T1000 (cell line): ENCODE measurements at regions not wholly inside any gene's neighbourhood (a gene's known extent, or its start where the extent isn't known, plus 50 kb on each side); places are given as distances from the start of the nearest gene placed in this dataset.

Source experiments
- DNase-seq: peaks from one replicate; lab custom pipeline; 2025; ENCODE audit warnings: mixed read lengths; lab: John Stamatoyannopoulos, UW

DNA sequence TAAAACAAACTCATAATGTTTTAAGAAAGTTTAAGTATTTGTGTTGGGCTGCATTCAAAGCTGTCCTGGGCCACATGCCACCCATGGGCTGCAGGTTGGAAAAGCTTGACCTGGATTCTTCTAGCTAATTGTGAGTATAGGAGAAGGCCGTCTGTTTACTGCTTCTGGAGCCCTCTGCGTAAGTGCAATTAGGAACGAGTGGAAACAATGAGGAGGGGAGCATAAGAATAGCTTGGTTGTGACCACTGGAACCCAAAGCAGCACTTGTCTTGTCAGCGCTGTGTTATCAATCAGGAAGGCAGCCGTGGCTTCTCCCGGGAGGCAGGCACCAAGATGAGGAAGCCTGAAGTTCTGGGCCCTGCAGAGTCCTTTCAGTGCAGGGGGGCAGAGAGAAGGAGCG lies 110.4 kb upstream of the MBNL2 start:
- DNase-seq = no peak

DNA sequence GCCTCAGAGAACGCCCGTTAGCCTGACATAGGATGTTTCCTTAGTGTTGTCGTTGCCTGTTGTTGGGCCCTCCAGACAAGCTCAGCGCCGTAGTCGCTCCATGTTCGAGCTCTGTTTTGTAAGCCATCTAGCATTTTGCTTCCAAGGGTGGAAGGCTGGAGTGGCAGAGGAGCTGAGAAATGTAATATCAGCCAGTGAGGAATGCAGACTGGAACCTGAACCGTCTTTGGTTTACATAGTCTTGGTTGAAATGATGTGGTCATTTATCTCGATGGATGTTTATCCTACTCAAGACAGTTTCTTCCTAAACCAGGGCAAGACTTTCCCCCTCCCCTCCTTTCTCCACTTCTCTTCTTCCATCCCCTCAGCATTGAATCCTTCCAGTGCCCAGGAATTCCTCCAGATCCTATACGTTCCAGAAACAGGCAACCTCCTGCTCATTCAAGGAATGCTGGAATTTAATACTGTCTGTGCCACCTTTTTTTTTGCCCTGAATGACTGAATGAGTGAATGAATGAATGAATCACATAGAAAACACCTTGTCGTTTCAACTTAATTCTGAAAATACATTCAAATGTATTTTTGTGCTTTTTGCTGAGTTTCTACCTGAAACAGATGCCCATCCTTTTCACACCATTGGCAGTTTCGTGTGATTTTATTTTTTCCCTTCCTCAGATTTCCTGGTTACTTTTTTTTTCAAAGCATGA lies 109.5 kb upstream of the MBNL2 start:
- DNase-seq = no peak

DNA sequence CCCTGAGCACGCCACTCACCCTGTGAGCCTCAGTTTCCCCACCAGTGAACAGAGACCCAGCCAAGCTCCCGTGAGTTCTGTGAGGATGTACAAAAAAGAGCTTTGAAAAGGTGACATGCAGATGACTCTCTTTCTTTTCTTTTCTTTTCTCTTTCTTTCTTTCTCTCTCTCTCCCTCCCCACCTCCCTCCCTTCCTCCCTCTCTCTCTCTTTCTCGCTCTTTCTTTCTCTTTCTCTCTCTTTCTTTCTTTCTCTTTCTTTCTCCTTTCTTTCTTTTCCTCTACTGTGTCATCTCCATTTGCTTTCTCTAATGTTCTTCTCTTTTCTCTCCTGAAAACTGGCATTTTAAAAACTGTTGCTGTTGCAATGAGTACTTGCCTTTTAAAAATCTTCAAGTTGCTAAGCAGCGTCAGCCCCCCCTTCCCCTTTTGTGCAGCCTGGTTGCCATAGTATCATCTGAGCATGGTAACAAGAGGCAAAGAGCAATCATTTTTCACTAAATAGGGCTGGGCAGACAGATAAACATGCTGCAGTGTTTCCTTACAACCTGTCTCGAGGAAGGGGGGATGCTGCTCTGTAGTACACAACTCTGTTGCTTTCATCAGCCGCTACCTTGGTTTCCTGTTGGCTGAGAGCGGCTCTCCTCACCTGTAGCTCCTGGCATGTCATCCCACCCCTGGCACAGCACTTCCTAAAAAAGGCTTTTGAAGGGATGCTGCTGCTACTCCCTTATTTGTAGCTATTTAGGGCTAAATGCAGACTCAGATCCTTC lies 108.7 kb upstream of the MBNL2 start:
- DNase-seq = no peak

DNA sequence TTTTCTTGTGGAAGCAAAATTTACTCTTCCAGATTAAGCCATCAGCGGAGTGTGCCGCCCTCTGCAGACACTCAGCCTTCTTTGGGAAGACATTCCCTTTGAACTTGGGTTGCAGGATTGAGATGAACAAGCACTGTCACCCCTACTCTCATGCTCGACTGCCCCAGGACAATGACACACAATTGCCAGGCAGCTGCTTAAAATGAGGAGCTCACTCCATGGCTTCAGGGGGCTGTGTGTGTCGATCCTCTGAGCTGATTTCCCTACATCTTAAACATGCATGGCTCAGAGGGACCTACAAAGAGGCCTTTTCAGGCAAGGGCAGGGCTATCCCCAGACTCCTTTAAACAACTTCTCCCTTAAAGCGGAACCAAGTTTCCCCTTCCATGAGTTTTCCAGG lies 107.5 kb upstream of the MBNL2 start:
- DNase-seq = no peak

DNA sequence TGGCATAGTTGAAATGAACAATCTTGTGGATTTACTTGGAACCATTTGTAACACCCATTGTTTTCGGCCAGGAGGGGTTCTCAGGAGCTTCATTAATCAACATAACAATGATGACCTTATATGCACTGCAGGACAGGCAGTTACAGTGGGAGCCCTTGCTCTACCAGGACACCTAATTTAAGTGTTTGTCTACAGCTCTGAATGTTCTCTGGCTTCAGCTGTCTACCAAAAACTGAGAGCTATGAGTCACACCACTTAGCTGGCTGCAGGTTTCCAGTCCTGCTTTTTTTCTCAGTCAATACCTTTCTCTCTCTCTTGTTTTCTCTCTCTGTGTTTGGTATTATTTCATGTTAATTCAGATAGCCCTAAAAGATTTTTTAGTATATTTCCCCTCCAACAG lies 105.4 kb upstream of the MBNL2 start:
- DNase-seq = no peak

DNA sequence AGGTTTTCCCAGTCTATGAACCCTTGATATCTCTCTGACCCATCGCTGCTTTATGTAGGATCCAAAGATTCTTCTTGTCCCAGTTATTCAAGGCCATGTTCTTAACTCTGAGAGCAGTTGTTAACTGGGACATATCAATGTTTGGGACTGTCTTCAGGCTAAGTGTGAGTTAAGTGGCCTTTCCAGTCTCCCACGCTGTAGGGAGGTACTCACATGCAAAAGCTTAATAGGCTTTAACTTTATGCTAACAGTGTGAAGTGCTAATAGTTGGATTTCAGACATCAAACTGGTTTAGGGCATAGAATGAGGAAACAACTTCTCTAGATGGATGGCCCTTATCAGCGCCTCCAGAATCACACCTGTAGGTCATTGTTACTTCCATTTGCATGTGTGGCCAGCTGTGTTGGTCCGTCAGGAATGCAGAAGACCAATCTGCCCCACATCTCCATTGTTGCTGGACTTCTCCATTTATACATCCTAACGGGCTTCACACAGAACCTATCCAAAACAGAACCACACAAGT lies 104.7 kb upstream of the MBNL2 start:
- DNase-seq = no peak

DNA sequence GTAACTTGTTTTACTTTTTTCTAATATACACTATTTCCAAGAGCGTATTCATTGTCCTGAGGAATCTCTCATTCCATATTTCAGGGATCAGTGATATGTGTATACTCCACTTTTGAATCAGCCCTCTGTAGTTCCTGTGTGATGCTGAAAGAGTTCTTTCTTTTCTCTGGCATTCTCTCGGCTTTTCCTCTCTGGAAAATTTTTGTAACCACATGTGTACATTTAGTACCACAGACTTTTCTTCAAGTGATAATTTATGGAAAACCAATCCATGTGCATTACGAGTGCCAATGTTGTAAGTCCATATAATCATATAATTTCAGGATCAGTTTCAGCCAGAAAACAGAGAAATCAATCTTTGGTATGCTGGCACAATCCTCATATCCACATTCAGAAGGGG lies 102.2 kb upstream of the MBNL2 start:
- no peak for DNase-seq

DNA sequence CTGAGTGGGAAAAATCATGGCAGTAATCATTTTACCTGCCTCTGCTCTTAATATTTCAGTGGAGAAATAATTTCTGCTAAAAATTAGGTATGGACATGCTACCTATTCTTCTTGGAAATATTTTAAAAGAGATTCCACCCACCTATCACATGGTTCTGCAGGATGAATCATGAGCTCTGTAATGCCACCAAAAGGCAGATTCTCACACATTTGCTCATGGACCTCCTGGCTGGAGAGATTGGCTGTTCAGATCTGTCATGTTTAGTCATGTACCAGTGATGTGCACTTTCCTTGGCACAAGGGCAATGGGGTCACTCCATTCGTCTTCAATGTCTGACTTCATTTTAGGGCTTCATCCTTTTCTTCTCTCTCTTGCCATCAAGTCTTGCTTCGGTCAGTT lies 101.8 kb upstream of the MBNL2 start:
- DNase-seq = no peak

DNA sequence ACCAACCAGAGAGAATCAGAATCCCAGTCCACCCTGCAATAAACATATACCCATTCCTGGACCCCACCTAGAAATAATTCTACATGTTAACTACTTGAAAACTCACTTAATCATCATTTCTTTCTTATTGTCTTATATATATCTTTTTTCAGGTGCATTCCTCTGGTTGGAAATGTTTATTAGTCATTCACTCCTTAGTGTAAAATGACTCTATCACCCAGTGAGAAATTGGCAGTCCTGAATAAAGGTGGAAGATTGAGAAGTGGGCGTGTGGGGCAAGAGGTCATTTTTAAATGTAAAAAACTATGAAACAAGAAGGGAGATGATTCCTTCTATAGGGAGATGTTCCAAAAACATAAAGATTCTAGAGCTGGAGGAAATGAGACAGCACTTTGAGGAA lies 101.2 kb upstream of the MBNL2 start:
- DNase-seq = no peak

DNA sequence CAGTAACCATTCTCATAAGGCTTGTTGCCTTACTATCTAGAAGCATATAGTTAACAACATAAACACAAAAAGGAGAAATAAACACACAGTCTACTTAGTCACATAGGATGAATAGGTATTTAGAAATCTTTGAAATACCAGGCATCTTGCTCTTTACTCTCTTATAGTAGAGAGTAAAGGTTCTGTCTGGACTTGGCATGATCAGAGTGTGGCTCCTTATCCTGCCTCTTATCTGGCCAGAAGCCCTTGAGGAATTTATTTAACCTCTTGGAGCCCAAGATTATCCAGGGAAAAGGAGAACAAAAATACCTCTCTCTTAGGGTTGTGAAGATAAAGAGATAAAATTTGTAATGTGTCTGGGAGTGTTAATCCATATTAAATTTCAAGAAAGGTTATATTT lies 100.2 kb upstream of the MBNL2 start:
- no peak for DNase-seq

DNA sequence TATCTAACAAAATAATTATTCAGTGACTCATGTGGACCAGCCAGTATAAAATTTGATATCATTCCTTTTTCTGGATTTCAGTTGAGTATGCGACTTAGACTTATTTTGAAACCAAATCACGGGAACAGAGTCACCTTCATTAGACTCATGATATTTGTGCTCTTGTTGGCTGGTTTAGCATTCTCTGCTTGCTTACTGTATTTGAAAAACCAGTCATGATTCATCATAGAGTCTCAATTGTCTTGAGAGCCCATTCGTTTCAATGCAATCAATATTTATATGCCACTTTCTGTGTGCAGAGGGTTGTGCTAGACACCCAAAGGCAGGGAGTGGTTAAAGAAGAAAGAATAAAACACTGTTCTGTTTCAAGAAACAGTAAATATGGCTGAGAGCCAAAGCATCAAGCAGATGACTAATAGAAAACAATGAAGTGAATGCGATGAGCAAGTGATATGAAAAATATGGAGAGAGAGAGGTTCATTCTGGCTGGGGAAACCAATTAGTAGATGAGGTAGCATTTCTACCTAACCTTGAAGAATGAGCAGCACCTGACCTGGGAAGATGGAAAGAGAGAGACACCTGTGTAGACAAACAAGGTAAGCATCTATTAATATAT lies 99.6 kb upstream of the MBNL2 start:
- no peak for DNase-seq

DNA sequence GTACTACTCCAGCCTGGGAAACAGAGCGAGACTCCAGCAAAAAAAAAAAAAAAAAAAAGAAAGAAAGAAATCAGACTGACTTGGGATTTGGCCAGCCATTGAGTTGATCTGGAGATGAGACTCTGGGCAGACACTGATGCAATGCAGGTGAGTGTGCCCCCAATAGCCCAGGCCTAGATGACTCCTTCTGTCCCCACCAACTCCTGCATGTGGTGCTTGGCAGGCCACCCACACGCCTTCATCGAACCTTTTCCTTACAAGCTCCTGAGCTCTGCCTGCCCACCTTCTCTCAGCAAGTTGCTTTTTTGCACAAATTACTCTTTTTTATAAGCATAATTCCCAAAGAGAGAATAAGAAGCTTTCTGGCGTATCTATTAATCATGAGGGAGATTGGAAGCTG lies 97.9 kb upstream of the MBNL2 start:
- DNase-seq = no peak

DNA sequence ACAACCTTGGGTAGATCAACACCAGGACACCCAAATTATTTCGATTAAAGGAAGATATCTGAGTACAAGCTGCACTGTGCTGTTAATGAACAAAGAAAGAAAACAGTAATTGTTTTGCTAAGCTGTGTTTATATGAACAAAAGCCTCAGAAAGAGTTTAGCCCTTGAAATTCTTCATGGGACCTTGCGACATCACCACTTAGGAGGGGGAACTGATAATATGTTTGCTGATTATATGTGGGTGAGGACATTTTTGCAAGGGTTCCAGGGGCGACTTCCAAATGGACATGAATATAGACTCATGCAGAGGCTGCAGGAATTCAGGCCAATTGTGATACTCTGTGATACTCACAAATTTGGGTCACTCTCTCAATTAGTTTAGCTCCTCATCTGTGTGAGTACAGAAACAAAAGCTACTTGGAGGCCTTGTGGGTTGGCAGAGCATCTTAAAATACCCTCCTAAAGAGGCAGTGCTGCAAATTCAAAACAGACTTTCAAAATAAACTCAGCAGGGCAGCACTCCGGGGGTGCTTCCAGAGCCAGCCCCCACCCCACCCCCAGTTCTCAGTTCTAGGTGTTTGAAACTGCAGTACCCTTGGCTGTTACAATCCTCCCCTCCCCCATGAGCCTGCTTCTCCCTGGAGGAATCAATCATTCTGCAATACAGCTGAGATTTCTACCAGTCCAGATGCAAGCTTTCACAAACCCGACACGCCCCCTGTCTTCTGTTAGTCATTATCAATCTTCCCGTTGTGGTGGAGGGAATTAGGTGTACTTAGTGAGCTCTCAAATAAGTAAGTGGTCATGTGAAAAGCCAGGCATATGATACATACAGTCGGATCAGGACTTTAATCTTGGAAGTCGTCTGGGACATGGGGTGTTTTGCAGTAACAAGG lies 97.0 kb upstream of the MBNL2 start:
- DNase-seq = no peak

DNA sequence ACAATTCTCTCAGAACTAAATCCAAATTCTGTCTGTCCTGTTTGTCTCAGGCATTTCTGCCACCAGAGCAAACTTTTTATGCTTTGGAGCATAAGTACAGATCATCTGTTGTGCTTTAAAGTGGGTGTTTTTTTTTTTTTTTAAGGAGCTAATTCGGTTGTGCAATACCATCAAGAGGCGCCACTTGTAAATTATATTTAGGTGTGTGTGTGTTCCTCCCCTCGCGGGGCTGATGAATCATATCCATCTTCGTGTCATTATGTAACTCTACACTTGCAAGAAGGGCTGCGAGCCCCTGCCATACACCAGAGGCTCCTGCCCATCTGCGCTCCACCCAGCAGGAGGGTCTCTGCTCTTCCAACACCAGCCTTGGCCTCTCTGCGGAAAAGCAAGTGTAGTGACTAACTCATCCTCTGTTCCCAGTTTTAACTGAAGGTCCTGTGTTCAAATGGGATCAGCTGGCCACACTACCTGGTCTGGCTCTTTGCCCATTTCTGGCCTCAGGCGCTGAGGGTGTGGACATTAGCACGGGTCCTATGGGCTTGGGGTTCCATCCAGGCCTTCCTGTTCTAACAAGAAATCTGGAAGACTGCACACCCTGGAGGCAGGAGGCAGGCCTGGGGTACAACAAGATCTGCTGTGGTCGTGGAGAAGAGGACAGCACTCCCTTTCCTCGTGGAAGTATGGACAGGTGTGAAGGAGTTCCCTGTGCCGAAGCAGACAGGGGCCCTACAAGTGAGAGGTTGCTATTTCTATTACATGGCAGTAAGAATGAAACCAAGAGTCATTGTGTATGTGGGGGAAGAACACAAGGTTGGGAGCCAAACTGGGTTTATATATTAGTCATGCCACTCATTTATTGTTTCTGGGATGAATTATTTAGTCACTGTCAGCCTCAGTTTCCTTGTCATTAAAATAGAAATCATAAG lies 96.1 kb upstream of the MBNL2 start:
- DNase-seq = no peak

DNA sequence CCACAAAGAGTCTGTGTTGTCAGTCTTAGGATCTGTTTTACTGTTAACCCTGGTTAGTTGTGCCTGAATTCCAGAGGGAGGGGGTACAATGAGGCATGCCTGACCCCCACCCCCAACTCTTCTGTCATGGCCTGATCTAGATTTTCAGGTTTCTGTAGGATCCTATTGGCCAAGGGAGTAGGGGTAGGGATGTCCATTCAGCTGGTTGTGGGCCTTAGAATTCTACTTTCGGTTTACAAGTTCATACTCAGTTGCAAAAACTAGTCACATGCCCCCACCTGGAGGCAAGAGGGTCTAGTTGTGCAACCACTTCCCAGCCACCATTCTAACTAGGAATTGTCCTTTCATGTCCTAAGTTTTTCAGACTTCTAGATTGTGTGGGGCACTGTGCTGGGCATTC lies 94.3 kb upstream of the MBNL2 start:
- DNase-seq = no peak

DNA sequence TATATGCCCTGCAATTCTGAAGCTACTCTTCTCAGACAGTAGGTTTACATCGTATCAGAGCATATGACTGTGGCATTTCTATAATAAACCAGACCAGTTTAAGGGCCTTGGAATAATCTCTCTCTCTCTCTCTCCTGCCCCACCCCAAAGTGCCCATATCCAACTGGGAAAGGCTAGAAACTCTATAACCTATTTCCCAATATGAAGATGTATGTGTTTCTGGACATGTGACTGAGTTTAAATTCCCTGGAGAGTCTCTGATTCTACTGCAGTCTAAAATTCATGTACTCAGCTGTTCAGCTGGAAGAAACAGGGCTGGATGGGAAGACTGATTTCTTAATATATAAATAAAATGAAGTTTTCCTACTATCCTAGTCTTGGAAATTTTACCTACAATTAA lies 91.9 kb upstream of the MBNL2 start:
- DNase-seq = no peak

DNA sequence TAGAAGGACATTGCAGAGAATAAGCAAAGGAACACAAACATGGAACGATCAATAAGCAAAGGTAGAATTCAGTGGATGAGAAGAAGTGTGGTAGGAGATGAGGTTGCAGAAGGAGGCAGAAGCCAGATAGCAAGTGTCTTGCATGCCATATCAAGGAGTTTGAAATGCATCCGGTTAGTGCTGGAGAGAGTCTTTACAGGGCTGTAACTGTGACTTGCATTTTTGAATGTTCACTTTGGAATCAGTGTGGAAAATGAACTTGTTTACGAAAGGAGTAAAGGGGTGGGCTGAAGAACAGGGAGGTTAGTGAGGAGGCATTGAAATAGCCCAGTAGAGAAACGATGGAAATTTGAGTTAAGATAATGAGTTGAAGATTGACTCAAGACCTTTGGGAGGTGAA lies 90.7 kb upstream of the MBNL2 start:
- DNase-seq = no peak

DNA sequence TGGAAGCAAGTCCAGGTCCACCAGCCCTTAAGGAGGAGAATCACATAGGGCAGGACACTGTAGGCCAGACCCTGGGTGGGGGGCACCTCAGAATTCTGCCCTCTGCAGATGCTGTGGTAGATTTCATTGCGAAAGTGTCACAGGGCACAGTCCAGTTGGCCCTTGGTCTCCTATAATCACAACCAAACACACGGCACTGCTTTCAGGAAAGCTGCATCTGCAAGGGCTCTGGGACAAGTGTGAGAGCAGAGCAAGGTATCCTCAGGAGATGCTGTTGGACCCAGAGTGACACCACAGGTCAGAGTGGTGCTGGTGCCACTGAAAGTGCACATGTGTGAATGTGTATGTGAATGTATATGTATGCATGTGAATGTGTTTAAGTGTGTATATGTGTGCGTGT lies 88.6 kb upstream of the MBNL2 start:
- DNase-seq = no peak

DNA sequence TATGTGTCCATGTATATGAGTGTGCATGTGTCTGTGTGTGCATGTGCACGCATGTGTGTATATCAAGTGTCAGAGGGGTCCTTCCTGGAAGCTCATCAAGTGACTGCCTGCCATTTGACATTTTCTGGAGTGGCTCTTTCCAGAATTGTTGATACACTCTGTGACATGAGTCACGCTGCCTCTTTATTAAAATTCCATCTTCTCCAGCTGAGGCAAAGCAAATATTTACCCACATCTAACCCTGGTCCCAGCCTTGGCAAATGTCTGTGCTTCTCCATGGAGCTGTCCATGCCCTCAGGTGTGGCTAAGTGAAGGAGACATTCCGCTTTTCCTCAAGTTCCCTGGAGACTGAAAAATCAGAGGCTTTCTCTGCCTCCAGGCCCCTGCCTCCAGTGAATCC lies 88.2 kb upstream of the MBNL2 start:
- DNase-seq = no peak

DNA sequence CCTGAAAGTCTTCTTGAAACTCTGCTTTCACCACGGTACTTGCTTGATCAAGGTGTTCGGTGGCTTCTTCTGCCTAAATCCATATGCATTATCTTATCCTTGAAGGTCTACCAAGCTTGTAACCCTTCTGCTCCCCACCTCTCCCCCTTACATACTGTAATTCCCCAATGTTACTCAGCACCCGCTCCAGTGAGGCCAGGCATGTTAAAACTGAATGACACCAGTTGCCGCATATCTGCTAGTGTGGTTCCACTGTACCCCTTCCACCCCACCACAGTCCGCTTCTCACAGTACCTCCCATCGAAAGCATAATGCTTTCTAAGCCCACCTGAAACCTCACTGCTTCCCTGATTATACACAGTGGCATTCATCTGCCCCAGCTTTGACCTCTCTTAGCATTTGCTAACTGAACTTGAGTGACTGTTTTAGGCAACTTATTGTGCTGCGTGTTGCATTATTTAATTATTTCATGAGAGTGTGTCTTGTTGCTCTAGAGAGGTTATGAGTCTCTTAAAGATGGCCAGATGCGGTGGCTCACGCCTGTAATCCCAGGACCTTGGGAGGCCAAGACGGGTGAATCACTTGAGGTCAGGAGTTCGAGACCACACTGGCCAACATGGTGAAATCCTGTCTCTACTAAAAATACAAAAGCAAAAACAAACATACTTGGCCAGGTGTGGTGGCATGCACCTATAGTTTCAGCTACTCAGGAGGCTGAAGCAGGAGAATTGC lies 87.6 kb upstream of the MBNL2 start:
- no peak for DNase-seq
